Transverse colon (tissue), 4 donors: ENCODE measurements at regions not wholly inside any gene's neighbourhood (a gene's known extent, or its start where the extent isn't known, plus 50 kb on each side); places are given as distances from the start of the nearest gene placed in this dataset.

ENCODE experiments used
- DNase-seq: peaks from one replicate; pipeline ENCODE4 v3.0.0-alpha.2; 2019
- H3K27ac ChIP-seq, 4 donors: fragments of 200-600 bp; sonication (generic); 2 replicates each; pipeline ENCODE4 v1.5.1; 2016 to 2018; ENCODE audit warnings: inconsistent platforms in 4 of 4
- H3K27me3 ChIP-seq: fragments of 200-600 bp; sonication (generic); 2 replicates; pipeline ENCODE4 v1.5.1; 2017; ENCODE audit warnings: inconsistent platforms
- H3K36me3 ChIP-seq, 4 donors: fragments of 200-600 bp; sonication (generic); 2 replicates each; pipeline ENCODE4 v1.5.1; 2017 to 2019; ENCODE audit warnings: inconsistent platforms in 4 of 4
- H3K4me1 ChIP-seq, 4 donors: fragments of 200-600 bp; sonication (generic); 2 replicates each; pipeline ENCODE4 v1.5.1; 2017 to 2020; ENCODE audit warnings: inconsistent platforms in 4 of 4
- H3K4me3 ChIP-seq, 4 donors: fragments of 200-600 bp; sonication (generic); 1 replicate in 1 of 4; 2 replicates in 3 of 4; pipeline versions ENCODE4 v1.5.1 to v1.6.1; 2017 to 2019; ENCODE audit warnings: inconsistent platforms in 4 of 4
- H3K9me3 ChIP-seq, 2 donors: fragments of 200-600 bp; sonication (generic); 2 replicates each; pipeline ENCODE4 v1.5.1; 2017 to 2019; ENCODE audit warnings: inconsistent platforms in 2 of 2
- EP300 ChIP-seq: sonication (generic); formaldehyde crosslinking; IDR thresholded peaks from one replicate; pipeline ENCODE4 v1.6.1; 2017; ENCODE audit warnings: antibody characterized with exemption, low read depth
- POLR2A ChIP-seq: fragments of 450-650 bp; IDR thresholded peaks from one replicate; pipeline ENCODE4 v1.6.1; 2016; ENCODE audit warnings: antibody characterized with exemption, mild to moderate bottlenecking, moderate library complexity
- POLR2AphosphoS5 ChIP-seq, 3 donors: sonication (generic); formaldehyde crosslinking; IDR thresholded peaks; one replicate each; pipeline ENCODE4 v1.6.1; 2016; ENCODE audit warnings: antibody characterized with exemption in 3 of 3
- WGBS, 2 donors: methylation state at CpG; one replicate each; pipeline ENCODE4 v1.1.5; 2018; ENCODE audit warnings: low coverage in 1 of 2; 5-methylcytosine and 5-hydroxymethylcytosine counted together
- in situ Hi-C, 4 donors: fragments of 200-750 bp; cut with MboI; loops; one replicate each; pipeline versions ENCODE4 v1.15.0 to v1.15.1; 2017; ENCODE audit warnings: low sequenced_read_pairs in 3 of 4, low pct_ligation_motif_present in 1 of 4, low pct_unique_long_range_greater_than_20kb in 1 of 4
- intact Hi-C: fragments of 100-400 bp; cut with DNase I; formaldehyde crosslinking; loops from one replicate; pipeline ENCODE4 v1.15.1; 2023; ENCODE audit warnings: low total_unique reads
- TF ChIP-seq, protein P1 (sequence below), 5 experiments: fragments of 200-600 bp in 3 of 5; fragments of 450-650 bp in 2 of 5; sonication (generic) in 3 of 5; IDR thresholded peaks; 1 replicate in 2 of 5; 2 replicates in 3 of 5; pipeline ENCODE4 v1.5.1; 2016 to 2017; ENCODE audit warnings: antibody characterized with exemption in 5 of 5, inconsistent platforms in 3 of 5, mild to moderate bottlenecking in 2 of 5, moderate library complexity in 1 of 5

- peak overlapping the region in 3 of 4 donors; percentile 4 to 45 (median 18) for H3K27ac ChIP-seq
- 89 to 93% methylated on average over 3 of the region's 3 CpGs for WGBS, 2 donors
- DNase-seq, result no peak
- intact Hi-C loops, result no loop called here
- no peaks in the 10 kb centered on the region for H3K27me3 ChIP-seq
- in situ Hi-C loops, result no loop called here
- no peaks in the 10 kb centered on the region for H3K9me3 ChIP-seq
- H3K36me3 ChIP-seq, result no peaks in the 10 kb centered on the region
- TF ChIP-seq, protein P1, sequence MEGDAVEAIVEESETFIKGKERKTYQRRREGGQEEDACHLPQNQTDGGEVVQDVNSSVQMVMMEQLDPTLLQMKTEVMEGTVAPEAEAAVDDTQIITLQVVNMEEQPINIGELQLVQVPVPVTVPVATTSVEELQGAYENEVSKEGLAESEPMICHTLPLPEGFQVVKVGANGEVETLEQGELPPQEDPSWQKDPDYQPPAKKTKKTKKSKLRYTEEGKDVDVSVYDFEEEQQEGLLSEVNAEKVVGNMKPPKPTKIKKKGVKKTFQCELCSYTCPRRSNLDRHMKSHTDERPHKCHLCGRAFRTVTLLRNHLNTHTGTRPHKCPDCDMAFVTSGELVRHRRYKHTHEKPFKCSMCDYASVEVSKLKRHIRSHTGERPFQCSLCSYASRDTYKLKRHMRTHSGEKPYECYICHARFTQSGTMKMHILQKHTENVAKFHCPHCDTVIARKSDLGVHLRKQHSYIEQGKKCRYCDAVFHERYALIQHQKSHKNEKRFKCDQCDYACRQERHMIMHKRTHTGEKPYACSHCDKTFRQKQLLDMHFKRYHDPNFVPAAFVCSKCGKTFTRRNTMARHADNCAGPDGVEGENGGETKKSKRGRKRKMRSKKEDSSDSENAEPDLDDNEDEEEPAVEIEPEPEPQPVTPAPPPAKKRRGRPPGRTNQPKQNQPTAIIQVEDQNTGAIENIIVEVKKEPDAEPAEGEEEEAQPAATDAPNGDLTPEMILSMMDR (IDR thresholded peaks at IDR 0.05), result no peak
- TF ChIP-seq POLR2AphosphoS5 (IDR thresholded peaks at IDR 0.05) (no peak), POLR2A (no peak), EP300 (no peak)
- H3K4me3 ChIP-seq, result no peak overlapping the region
- H3K4me1 ChIP-seq, result peaks cover 0 to 4% (median 0%) of the 10 kb centered on the region in 4 donors
Measured at GRCh38 chr6:140486450-140487361, 1112.3 kb upstream of the CITED2 start.

- in situ Hi-C loops, result no loop called here
Measured at GRCh38 chr6:140485740-140486449, 1111.4 kb upstream of the CITED2 start.

GRCh38 chr6:140480852-140481251 is 1106.4 kb upstream of the CITED2 start:
- H3K27ac ChIP-seq, result no peak overlapping the region
- no peaks in the 10 kb centered on the region for H3K36me3 ChIP-seq
- TF ChIP-seq EP300 (no peak), POLR2AphosphoS5 (IDR thresholded peaks at IDR 0.05) (no peak), POLR2A (no peak)
- TF ChIP-seq, protein P1 (IDR thresholded peaks at IDR 0.05), result no peak
- no peaks in the 10 kb centered on the region for H3K4me1 ChIP-seq
- no peaks in the 10 kb centered on the region for H3K27me3 ChIP-seq
- no peak overlapping the region for H3K4me3 ChIP-seq
- no peaks in the 10 kb centered on the region for H3K9me3 ChIP-seq
- intact Hi-C loops (no loop called here), in situ Hi-C loops (no loop called here)
- 41% methylated on average over 2 of the region's 2 CpGs; no CpG with 5 or more reads in 1 of the 2 donors for WGBS, 2 donors
- DNase-seq, result no peak

More at GRCh38 chr6:140485740-140486449, 1111.4 kb upstream of the CITED2 start:
- intact Hi-C loops, result no loop called here
- H3K4me3 ChIP-seq, result no peak overlapping the region
- H3K9me3 ChIP-seq, result no peaks in the 10 kb centered on the region
- no peaks in the 10 kb centered on the region for H3K27me3 ChIP-seq
- H3K36me3 ChIP-seq, result no peaks in the 10 kb centered on the region
- TF ChIP-seq, protein P1 (IDR thresholded peaks at IDR 0.05), result no peak
- no peak for TF ChIP-seq EP300
- no peak for TF ChIP-seq POLR2A
- TF ChIP-seq POLR2AphosphoS5 (IDR thresholded peaks at IDR 0.05), result no peak
- no peak for DNase-seq
- 40 to 49% methylated on average over 5 to 6 of the region's 6 CpGs for WGBS, 2 donors
- H3K27ac ChIP-seq, result peak overlapping the region in 3 of 4 donors; percentile 4 to 45 (median 26)
- peaks cover 0 to 4% (median 0%) of the 10 kb centered on the region in 4 donors for H3K4me1 ChIP-seq

GRCh38 chr6:140478631-140479030 is 1104.2 kb upstream of the CITED2 start:
- TF ChIP-seq EP300 (no peak), POLR2AphosphoS5 (IDR thresholded peaks at IDR 0.05) (no peak), POLR2A (no peak)
- TF ChIP-seq, protein P1 (IDR thresholded peaks at IDR 0.05), result no peak
- Histone ChIP-seq H3K9me3 (no peaks in the 10 kb centered on the region), H3K27ac (no peak overlapping the region), H3K36me3 (no peaks in the 10 kb centered on the region), H3K4me1 (no peaks in the 10 kb centered on the region), H3K27me3 (no peaks in the 10 kb centered on the region), H3K4me3 (no peak overlapping the region)
- WGBS, 2 donors, result 77 to 91% methylated on average over 3 of the region's 3 CpGs
- DNase-seq, result no peak
- in situ Hi-C loops, result no loop called here
- intact Hi-C loops, result no loop called here
